ENCODE measurements at regions not wholly inside any gene's neighbourhood (a gene's known extent, or its start where the extent isn't known, plus 50 kb on each side); places are given as distances from the start of the nearest gene placed in this dataset.

- FAIRE-seq (no peak), DNase-seq (ENCODE audit: low read depth in 1 of 2, low spot score in 2 of 2) (no peak)
- Histone ChIP-seq H2BK12ac (ENCODE audit: low read depth, low read length) (no peak overlapping the region), H3K14ac (ENCODE audit: insufficient read length) (no peak overlapping the region), H4K91ac (replicated peaks; ENCODE audit: insufficient read length, low read length) (no peak overlapping the region), H2AFZ (ENCODE audit: low read length) (no peak overlapping the region), H4K5ac (ENCODE audit: insufficient read length, low read depth, low read length) (no peak overlapping the region), H2BK5ac (ENCODE audit: low read depth, low read length) (no peak overlapping the region), H3K27me3 (replicated peaks in 1 of 4; ENCODE audit: control insufficient read depth in 3 of 4, extremely low read depth in 1 of 4, insufficient read depth in 3 of 4, low read length in 3 of 4) (no peaks in the 10 kb centered on the region), H3K4me3 (ENCODE audit: extremely low read depth in 1 of 4, insufficient read depth in 2 of 4, low read depth in 3 of 4, low read length in 4 of 4) (no peak overlapping the region), H3K23ac (ENCODE audit: insufficient read length) (no peak overlapping the region), H3K4me1 (replicated peaks in 1 of 4; ENCODE audit: control insufficient read depth in 3 of 4, insufficient read depth in 4 of 4, low read length in 3 of 4) (0 out of 7 replicates have a peak, but pooled peaks cover 0 to 1% (median 0%) of the 10 kb centered on the region in 4 experiments), H3K9ac (replicated peaks in 1 of 4; ENCODE audit: extremely low read depth in 1 of 4, low read depth in 3 of 4, low read length in 3 of 4) (no peak overlapping the region), H4K8ac (ENCODE audit: extremely low read depth, insufficient read depth, low read length) (no peak overlapping the region), H3K27ac (ENCODE audit: low read depth, low read length) (no peak overlapping the region), H3K23me2 (ENCODE audit: low read depth, low read length) (no peaks in the 10 kb centered on the region), H3K36me3 (ENCODE audit: control insufficient read depth in 2 of 4, insufficient read depth in 4 of 4, low read length in 3 of 4) (no peaks in the 10 kb centered on the region), H3K9me3 (ENCODE audit: insufficient read depth in 2 of 2, low read depth in 1 of 2, low read length in 1 of 2) (no peaks in the 10 kb centered on the region), H3K79me1 (ENCODE audit: low read depth, low read length) (no peaks in the 10 kb centered on the region), H3K4ac (replicated peaks; ENCODE audit: insufficient read length, low read depth, low read length) (no peak overlapping the region), H2AK5ac (ENCODE audit: low read depth, low read length) (no peak overlapping the region), H4K20me1 (replicated peaks in 1 of 2; ENCODE audit: control insufficient read depth in 1 of 2, insufficient read depth in 2 of 2, low read length in 2 of 2) (no peaks in the 10 kb centered on the region), H3K18ac (ENCODE audit: extremely low read depth, low read length) (no peak overlapping the region), H3K56ac (replicated peaks; ENCODE audit: insufficient read length, low read depth, low read length) (no peak overlapping the region), H2BK15ac (ENCODE audit: low read length) (no peak overlapping the region), H2BK20ac (ENCODE audit: low read length) (no peak overlapping the region), H2BK120ac (replicated peaks; ENCODE audit: low read depth, low read length) (no peak overlapping the region), H3K4me2 (ENCODE audit: insufficient read depth in 1 of 2, low read depth in 2 of 2, low read length in 2 of 2) (no peak overlapping the region), H3K79me2 (ENCODE audit: control insufficient read depth in 1 of 2, insufficient read depth in 2 of 2, low read length in 2 of 2) (no peaks in the 10 kb centered on the region)
- ChIA-PET POLR2A (ENCODE audit: partially characterized antibody) (no interaction called here), CTCF (ENCODE audit: partially characterized antibody) (no interaction called here)
- no peak for TF ChIP-seq SAP30 (IDR thresholded peaks at IDR 0.05; ENCODE audit: insufficient read depth, insufficient replicate concordance, low read length)
- TF ChIP-seq POLR2A (IDR thresholded peaks at IDR 0.05; ENCODE audit: control extremely low read depth in 1 of 2, low read depth in 2 of 2, low read length in 2 of 2), result no peak
- TF ChIP-seq ATF3 (IDR thresholded peaks at IDR 0.05; ENCODE audit: insufficient read depth, low read depth, low read length), result no peak
- no peak for TF ChIP-seq HDAC2 (IDR thresholded peaks at IDR 0.05; ENCODE audit: borderline replicate concordance in 1 of 2, low read depth in 2 of 2, low read length in 2 of 2)
- no peak for TF ChIP-seq JUND (IDR thresholded peaks at IDR 0.05; ENCODE audit: low read length)
- TF ChIP-seq CHD1 (IDR thresholded peaks at IDR 0.05; ENCODE audit: low read depth, low read length), result no peak
- no peak for TF ChIP-seq NANOG (IDR thresholded peaks at IDR 0.05; ENCODE audit: insufficient read depth, low read depth, low read length, poor library complexity, severe bottlenecking)
- TF ChIP-seq JUN (IDR thresholded peaks at IDR 0.05; ENCODE audit: low read depth, low read length), result no peak
- no peak for TF ChIP-seq CBX5 (IDR thresholded peaks at IDR 0.05; ENCODE audit: low read depth, low read length)
- TF ChIP-seq RNF2 (IDR thresholded peaks at IDR 0.05; ENCODE audit: borderline replicate concordance, low read depth, low read length, missing control alignments, poor library complexity, severe bottlenecking), result no peak
- TF ChIP-seq FOSL1 (IDR thresholded peaks at IDR 0.05; ENCODE audit: insufficient read depth, low read depth, low read length), result no peak
- no peak for TF ChIP-seq RXRA (IDR thresholded peaks at IDR 0.05; ENCODE audit: insufficient read depth, low read depth, low read length)
- TF ChIP-seq SP4 (IDR thresholded peaks at IDR 0.05; ENCODE audit: low read length), result no peak
- no peak for TF ChIP-seq KDM1A (IDR thresholded peaks at IDR 0.05; ENCODE audit: borderline replicate concordance, low read length)
- no peak for TF ChIP-seq ZNF274 (IDR thresholded peaks at IDR 0.05; ENCODE audit: borderline replicate concordance, extremely low read depth, low read length)
These were observed 54.3 kb upstream of the ROBO2 start for GRCh38 chr3:76985645-76986044.

All from H1 (cell line).